ENCODE measurements at regions not wholly inside any gene's neighbourhood (a gene's known extent, or its start where the extent isn't known, plus 50 kb on each side); places are given as distances from the start of the nearest gene placed in this dataset.

GRCh38 chr3:111252779-111253178, 181.2 kb downstream of the NECTIN3 start:
- no peak overlapping the region for H3K4me3 ChIP-seq (ENCODE audit: low read depth in 2 of 2, low read length in 2 of 2)
- ChIA-PET CTCF (no interaction called here), POLR2A (no interaction called here)
- DNase-seq (ENCODE audit: low read depth, low spot score) (no peak), ATAC-seq (no peak)
- no peak overlapping the region for H3K27ac ChIP-seq (ENCODE audit: low read length)
- intact Hi-C loops (cut with micrococcal nuclease; ENCODE audit: unreplicated experiment) = no loop called here
- H3K27me3 ChIP-seq (ENCODE audit: control insufficient read depth, insufficient read depth, low read length) = no peaks in the 10 kb centered on the region
- in situ Hi-C loops (cut with HindIII; ENCODE audit: low pct_unique_long_range_greater_than_20kb, low sequenced_read_pairs) = no loop called here
- H3K4me1 ChIP-seq (ENCODE audit: control insufficient read depth, insufficient read depth, low read length) = no peaks in the 10 kb centered on the region
- 0 out of 2 replicates have a peak, but pooled peaks cover 3% of the 10 kb centered on the region for H3K9me3 ChIP-seq (ENCODE audit: control insufficient read depth, insufficient read depth, low read depth, low read length)
- TF ChIP-seq REST (IDR thresholded peaks at IDR 0.05; ENCODE audit: insufficient read depth in 1 of 2, low read depth in 2 of 2, low read length in 1 of 2) = no peak
- no peak for TF ChIP-seq SIN3A (IDR thresholded peaks at IDR 0.05; ENCODE audit: borderline replicate concordance, insufficient read depth, low read depth, low read length)
- no peak for TF ChIP-seq CTCF (IDR thresholded peaks at IDR 0.05)
- TF ChIP-seq POLR2AphosphoS5 (IDR thresholded peaks at IDR 0.05; ENCODE audit: low read depth, low read length) = no peak
- no peak for TF ChIP-seq TCF7L2 (IDR thresholded peaks at IDR 0.05; ENCODE audit: low read depth, low read length)
- BruUV-seq (replicated peaks) = no TSS peak
- no peaks in the 10 kb centered on the region for H3K36me3 ChIP-seq (ENCODE audit: control insufficient read depth, insufficient read depth, low read length)

GRCh38 chr3:111253733-111254132, 182.1 kb downstream of the NECTIN3 start:
- no peaks in the 10 kb centered on the region for H3K27me3 ChIP-seq (ENCODE audit: control insufficient read depth, insufficient read depth, low read length)
- BruUV-seq (replicated peaks) = no TSS peak
- H3K27ac ChIP-seq (ENCODE audit: low read length) = no peak overlapping the region
- H3K36me3 ChIP-seq (ENCODE audit: control insufficient read depth, insufficient read depth, low read length) = no peaks in the 10 kb centered on the region
- in situ Hi-C loops (cut with HindIII; ENCODE audit: low pct_unique_long_range_greater_than_20kb, low sequenced_read_pairs) (no loop called here), intact Hi-C loops (cut with micrococcal nuclease; ENCODE audit: unreplicated experiment) (no loop called here)
- ChIA-PET CTCF (no interaction called here), POLR2A (no interaction called here)
- H3K4me1 ChIP-seq (ENCODE audit: control insufficient read depth, insufficient read depth, low read length) = no peaks in the 10 kb centered on the region
- DNase-seq (ENCODE audit: low read depth, low spot score) = no peak
- TF ChIP-seq SIN3A (IDR thresholded peaks at IDR 0.05; ENCODE audit: borderline replicate concordance, insufficient read depth, low read depth, low read length) (no peak), TCF7L2 (IDR thresholded peaks at IDR 0.05; ENCODE audit: low read depth, low read length) (no peak), REST (IDR thresholded peaks at IDR 0.05; ENCODE audit: insufficient read depth in 1 of 2, low read depth in 2 of 2, low read length in 1 of 2) (no peak), POLR2AphosphoS5 (IDR thresholded peaks at IDR 0.05; ENCODE audit: low read depth, low read length) (no peak)
- ATAC-seq = no peak
- no peak overlapping the region for H3K4me3 ChIP-seq (ENCODE audit: low read depth in 2 of 2, low read length in 2 of 2)
- 0 out of 2 replicates have a peak, but pooled peaks cover under 1% of the 10 kb centered on the region for H3K9me3 ChIP-seq (ENCODE audit: control insufficient read depth, insufficient read depth, low read depth, low read length)

Measured in Panc1 (cell line).